ENCODE measurements at regions not wholly inside any gene's neighbourhood (a gene's known extent, or its start where the extent isn't known, plus 50 kb on each side); places are given as distances from the start of the nearest gene placed in this dataset.

GRCh38 chr1:38524025-38524641, 335.4 kb downstream of the RRAGC start (continued):
- no peak for TF ChIP-seq HNRNPL (IDR thresholded peaks at IDR 0.05; ENCODE audit: low read depth, low read length)
- TF ChIP-seq MTA2 (IDR thresholded peaks at IDR 0.05; ENCODE audit: low read depth) = 0 out of 2 replicates have a peak, but pooled peaks have one; percentile 24
- 0 out of 2 replicates have a peak, but pooled peaks have one; percentile 28 for TF ChIP-seq ARID3A (IDR thresholded peaks at IDR 0.05; ENCODE audit: borderline replicate concordance, low read depth, low read length)
- no peak for TF ChIP-seq GTF2B (IDR thresholded peaks at IDR 0.05; ENCODE audit: extremely low read depth, insufficient read length)
- peak; percentile 36; the same call in 1 of the 2 replicates for TF ChIP-seq SMARCE1 (IDR thresholded peaks at IDR 0.05)
- 0 out of 4 replicates have a peak, but pooled peaks of 1 of the 2 experiments have one; percentile 17 for TF ChIP-seq TRIM24 (IDR thresholded peaks at IDR 0.05)
- peak; percentile 71 to 73 for TF ChIP-seq NRF1 (conservative IDR thresholded peaks at IDR 0.05 in 1 of 2, IDR thresholded peaks at IDR 0.05 in 1 of 2)
- TF ChIP-seq ZNF518B (CRISPR knock-in tag; IDR thresholded peaks at IDR 0.05) = no peak
- TF ChIP-seq ZEB2 (IDR thresholded peaks at IDR 0.05) = 0 out of 2 replicates have a peak, but pooled peaks have one; percentile 50
- TF ChIP-seq YY1 (IDR thresholded peaks at IDR 0.05; ENCODE audit: borderline replicate concordance in 1 of 3, control insufficient read depth in 1 of 3, extremely low read depth in 1 of 3, insufficient read depth in 3 of 3, insufficient read length in 1 of 3, insufficient replicate concordance in 2 of 3, low read depth in 1 of 3, low read length in 2 of 3) = peak in 1 of 3 experiments; percentile 71
- TF ChIP-seq NFRKB (IDR thresholded peaks at IDR 0.05; ENCODE audit: low read depth) = peak; percentile 28; the same call in 1 of the 2 replicates

All from K562 (cell line).